ENCODE measurements at regions not wholly inside any gene's neighbourhood (a gene's known extent, or its start where the extent isn't known, plus 50 kb on each side); places are given as distances from the start of the nearest gene placed in this dataset.

GRCh38 chr4:175421506-175421905 lies 390.6 kb downstream of the GPM6A start:
- ATAC-seq: no peak
- TF ChIP-seq PPARA (CRISPR knock-in tag; IDR thresholded peaks at IDR 0.05; ENCODE audit: borderline replicate concordance): no peak
- no peak for TF ChIP-seq POU6F1 (CRISPR knock-in tag; IDR thresholded peaks at IDR 0.05; ENCODE audit: borderline replicate concordance, low read depth)
- no peak for TF ChIP-seq ZNF565 (CRISPR knock-in tag; conservative IDR thresholded peaks at IDR 0.05; ENCODE audit: low read depth)
- no peak for TF ChIP-seq ZC3H10 (CRISPR knock-in tag; IDR thresholded peaks at IDR 0.05)
- no peak for TF ChIP-seq ESRRG (CRISPR knock-in tag; IDR thresholded peaks at IDR 0.05)

- TF ChIP-seq CREB5 (CRISPR knock-in tag; IDR thresholded peaks at IDR 0.05; ENCODE audit: low read depth) (no peak), ZNF565 (CRISPR knock-in tag; conservative IDR thresholded peaks at IDR 0.05; ENCODE audit: low read depth) (no peak), TOX (CRISPR knock-in tag; IDR thresholded peaks at IDR 0.05; ENCODE audit: borderline replicate concordance) (no peak), ZFP3 (CRISPR knock-in tag; IDR thresholded peaks at IDR 0.05) (no peak), ZC3H10 (CRISPR knock-in tag; IDR thresholded peaks at IDR 0.05) (no peak), ZFP30 (CRISPR knock-in tag; IDR thresholded peaks at IDR 0.05) (no peak), ESRRG (CRISPR knock-in tag; IDR thresholded peaks at IDR 0.05) (no peak), RARB (CRISPR knock-in tag; IDR thresholded peaks at IDR 0.05) (no peak), SNAI2 (CRISPR knock-in tag; IDR thresholded peaks at IDR 0.05) (no peak), ARNTL (CRISPR knock-in tag; IDR thresholded peaks at IDR 0.05; ENCODE audit: borderline replicate concordance, low read depth) (no peak), CSDC2 (CRISPR knock-in tag; IDR thresholded peaks at IDR 0.05) (no peak), TCF4 (CRISPR knock-in tag; IDR thresholded peaks at IDR 0.05; ENCODE audit: borderline replicate concordance) (no peak), CSRNP3 (CRISPR knock-in tag; IDR thresholded peaks at IDR 0.05) (no peak), GLIS3 (CRISPR knock-in tag; IDR thresholded peaks at IDR 0.05) (no peak), POU6F1 (CRISPR knock-in tag; IDR thresholded peaks at IDR 0.05; ENCODE audit: borderline replicate concordance, low read depth) (no peak), TSHZ2 (CRISPR knock-in tag; IDR thresholded peaks at IDR 0.05) (no peak), ISL1 (CRISPR knock-in tag; IDR thresholded peaks at IDR 0.05) (no peak), ZNF70 (CRISPR knock-in tag; IDR thresholded peaks at IDR 0.05) (no peak), PATZ1 (CRISPR knock-in tag; IDR thresholded peaks at IDR 0.05; ENCODE audit: borderline replicate concordance) (no peak), PPARA (CRISPR knock-in tag; IDR thresholded peaks at IDR 0.05; ENCODE audit: borderline replicate concordance) (no peak)
- ATAC-seq: no peak
Observed at GRCh38 chr4:175422331-175422730, 389.7 kb downstream of the GPM6A start.
